Epidermal melanocyte (primary cell): ENCODE measurements at regions not wholly inside any gene's neighbourhood (a gene's known extent, or its start where the extent isn't known, plus 50 kb on each side); places are given as distances from the start of the nearest gene placed in this dataset.
"Not testable (repeated sequence)": the region's sequence is repeated elsewhere in the genome, so short reads cannot be mapped to it uniquely, and the experiment has no call there.

ENCODE experiments used
- DNase-seq: peaks from one replicate; pipeline ENCODE4 v3.0.0; 2011; ENCODE audit warnings: low spot score; ENCODE audit not compliant: insufficient read length

DNA sequence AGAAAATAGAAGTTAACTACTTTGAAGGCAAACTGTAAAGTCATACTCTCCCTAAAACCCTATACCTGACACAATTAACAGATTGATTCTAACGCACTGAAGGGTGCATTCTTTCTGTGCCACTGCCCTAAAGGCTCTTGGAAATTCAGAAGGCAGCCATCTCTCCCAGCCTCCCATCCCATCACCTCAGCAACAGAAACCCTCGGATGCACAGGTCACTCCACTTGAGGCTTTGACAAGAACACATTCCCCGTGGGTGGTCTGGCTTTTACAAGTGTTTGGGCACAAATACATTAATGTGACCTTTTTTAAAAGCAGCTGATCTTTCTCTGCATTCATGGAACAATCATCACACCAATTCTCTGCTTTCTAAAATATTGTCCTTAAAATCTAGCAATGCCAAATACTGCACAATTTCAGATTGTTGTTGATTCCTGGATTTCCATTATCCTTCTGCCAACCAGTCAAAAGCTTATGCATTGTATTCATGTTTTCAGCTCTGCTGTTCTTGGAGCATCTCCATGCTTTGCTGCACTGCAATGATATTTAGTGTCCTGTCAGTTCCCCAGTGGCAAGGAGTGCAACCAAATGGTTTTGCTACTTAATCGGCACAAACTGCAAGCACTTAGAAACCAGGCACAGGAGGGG, 175.6 kb downstream of the TMEM161B start:
- no peak for DNase-seq

- no peak for DNase-seq
Observed at GRCh38 chr5:88092358-88092757, 176.3 kb downstream of the TMEM161B start.

GRCh38 chr5:88090506-88090905, 178.1 kb downstream of the TMEM161B start:
- no peak for DNase-seq

DNA sequence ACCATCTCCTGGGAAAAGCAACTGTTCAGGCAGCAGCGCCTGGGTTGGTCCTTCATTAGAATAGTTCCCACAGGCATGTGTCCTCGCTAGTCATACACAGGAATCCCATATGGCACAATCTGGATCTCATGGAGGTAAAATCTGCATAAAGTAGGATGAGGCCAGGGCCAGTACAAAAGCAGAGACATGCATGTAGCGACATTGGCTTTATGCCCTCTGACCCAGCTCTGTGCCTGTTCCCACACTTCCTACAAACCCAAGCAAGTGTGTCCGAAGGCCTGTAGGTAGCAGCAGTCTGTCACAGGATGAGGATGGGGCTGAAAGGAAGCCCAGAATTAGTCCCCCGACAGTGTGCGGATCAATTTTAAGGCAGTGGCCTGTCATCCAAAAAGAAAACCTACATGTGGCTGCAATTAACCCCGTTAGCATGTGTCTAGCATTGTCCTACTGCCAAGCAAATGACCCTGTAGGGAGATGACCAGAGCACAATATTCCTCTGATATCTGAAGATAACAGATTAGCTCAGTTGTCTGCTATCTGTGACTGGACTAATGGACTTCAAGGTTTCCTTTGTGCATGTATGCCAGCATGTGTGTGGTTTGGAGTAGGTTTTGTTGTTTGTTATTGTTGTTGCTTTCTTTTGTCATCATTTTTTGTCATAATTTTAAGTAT, 178.8 kb downstream of the TMEM161B start:
- DNase-seq: no peak

- no peak for DNase-seq
Observed at GRCh38 chr5:88085462-88085861, 183.2 kb downstream of the TMEM161B start.

- DNase-seq: no peak
Observed at GRCh38 chr5:88081877-88082276, 186.8 kb downstream of the TMEM161B start.

DNA sequence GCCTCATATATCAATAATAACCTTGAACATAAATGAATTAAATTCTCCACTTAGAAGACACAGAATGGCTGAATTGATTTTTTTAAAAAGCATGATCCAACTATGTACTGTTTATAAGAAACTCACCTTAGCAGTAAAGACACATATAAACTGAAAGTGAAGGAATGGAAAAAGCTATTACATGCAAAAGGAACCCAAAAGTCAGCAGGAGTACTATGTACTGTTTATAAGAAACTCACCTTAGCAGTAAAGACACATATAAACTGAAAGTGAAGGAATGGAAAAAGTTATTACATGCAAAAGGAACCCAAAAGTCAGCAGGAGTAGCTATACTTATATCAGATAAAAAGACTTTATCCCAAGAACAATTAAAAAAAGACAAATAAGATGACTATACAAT, 204.8 kb downstream of the TMEM161B start:
- no peak for DNase-seq

DNA sequence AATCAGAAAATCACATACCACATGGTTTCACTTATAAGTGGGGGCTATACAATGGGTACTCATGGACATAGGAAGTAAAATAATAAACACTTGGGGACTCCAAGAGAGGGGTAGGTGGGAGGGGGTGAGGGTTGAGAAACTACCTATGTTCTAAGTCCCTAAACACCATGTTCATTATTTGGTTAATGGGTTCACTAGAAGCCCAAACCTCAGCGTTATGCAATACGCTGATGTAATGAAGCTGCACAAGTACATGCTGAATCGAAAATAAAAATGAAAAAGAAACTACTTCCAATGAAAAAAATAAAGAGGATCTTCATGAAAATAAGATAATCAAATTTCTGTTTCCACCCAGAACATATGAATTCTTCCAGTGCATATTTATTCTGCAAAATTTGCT, 208.5 kb downstream of the TMEM161B start:
- DNase-seq: no peak

DNA sequence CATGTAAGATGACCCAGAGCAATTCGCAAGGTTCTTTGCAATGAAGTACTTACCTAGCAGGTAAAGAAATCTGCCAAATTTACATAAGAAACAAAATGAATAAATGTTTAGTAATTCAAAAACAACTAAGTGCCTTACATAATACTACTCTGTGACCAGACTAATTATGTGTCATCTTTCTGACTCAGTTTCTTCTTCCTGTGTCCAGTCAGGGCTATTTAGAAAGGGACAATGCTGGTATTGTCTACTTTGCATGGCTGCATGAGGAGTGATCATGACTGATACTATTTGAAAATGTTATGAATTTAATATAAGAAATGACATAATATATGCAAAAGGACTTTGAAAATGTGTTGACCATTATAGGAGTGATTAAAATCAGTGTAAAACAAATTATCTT, 210.0 kb downstream of the TMEM161B start:
- no peak for DNase-seq

- not testable (repeated sequence) for DNase-seq
Observed at GRCh38 chr5:88052468-88052867, 216.2 kb downstream of the TMEM161B start.

- DNase-seq: no peak
Observed at GRCh38 chr5:88051148-88051547, 217.5 kb downstream of the TMEM161B start.

GRCh38 chr5:88049737-88050136, 218.9 kb downstream of the TMEM161B start:
- DNase-seq: no peak

DNA sequence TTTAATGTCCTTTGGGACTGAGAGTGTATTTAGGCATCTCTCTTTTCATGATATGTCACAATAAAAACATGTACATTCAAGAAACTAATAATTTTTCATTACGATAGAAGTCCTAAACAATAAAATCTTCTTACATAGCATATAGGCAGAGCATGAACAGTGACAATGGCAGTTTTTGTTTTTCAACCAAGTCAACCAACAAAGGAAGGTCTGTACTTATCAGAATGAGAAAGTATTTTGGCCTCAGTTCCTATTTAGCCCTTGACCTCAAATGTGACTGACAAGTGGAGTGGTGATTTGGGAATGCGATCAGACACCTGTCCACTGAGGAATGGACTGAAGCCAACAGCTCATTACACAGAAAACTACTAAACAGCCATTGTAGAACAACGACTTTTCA, 219.5 kb downstream of the TMEM161B start:
- no peak for DNase-seq

DNA sequence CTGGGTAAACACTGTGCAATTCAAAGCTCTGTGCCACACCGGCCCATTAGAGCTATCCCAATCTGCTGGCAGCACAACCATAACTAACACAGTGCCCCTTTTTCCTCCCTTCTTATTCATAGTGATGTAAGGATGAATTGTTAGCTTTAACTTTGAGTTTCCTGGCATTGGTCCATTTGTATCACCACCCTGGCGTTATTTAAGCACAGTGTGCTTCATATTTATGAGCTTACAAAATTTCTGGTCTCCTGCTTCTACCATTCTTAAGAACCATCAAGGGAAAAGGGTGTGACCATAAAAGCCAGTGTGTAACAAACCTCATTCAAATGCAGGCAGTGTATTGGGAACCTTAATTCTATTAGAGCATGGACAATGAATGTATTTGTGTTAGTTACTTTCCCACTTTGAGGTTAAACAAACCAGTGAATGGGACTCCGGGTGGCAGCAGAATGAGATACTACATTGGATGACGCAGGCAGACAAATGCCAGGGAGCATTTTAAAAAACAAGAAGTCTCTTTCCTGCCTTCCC, 222.6 kb downstream of the TMEM161B start:
- DNase-seq: no peak

- no peak for DNase-seq
Observed at GRCh38 chr5:88045165-88045564, 223.5 kb downstream of the TMEM161B start.

- DNase-seq: no peak
Observed at GRCh38 chr5:88034520-88034919, 234.1 kb downstream of the TMEM161B start.

DNA sequence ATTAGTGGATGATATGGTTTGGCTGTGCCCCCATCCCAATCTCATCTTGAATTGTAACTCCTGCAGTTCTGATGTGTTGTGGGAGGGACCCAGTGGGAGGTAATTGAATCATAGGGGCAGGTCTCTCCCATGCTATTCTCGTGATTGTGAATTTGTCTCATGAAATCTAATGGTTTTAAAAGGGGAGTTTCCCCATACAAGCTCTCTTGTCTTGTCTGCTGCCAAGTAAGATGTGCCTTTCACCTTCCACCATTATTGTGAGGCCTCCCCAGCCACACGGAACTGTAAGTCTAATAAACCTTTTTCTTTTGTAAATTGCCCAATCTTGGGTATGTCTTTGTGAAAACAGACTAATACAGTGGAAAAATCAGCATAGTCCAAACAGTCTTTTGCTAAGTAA, 235.5 kb downstream of the TMEM161B start:
- no peak for DNase-seq

GRCh38 chr5:88029011-88029410, 239.6 kb downstream of the TMEM161B start:
- DNase-seq: no peak

DNA sequence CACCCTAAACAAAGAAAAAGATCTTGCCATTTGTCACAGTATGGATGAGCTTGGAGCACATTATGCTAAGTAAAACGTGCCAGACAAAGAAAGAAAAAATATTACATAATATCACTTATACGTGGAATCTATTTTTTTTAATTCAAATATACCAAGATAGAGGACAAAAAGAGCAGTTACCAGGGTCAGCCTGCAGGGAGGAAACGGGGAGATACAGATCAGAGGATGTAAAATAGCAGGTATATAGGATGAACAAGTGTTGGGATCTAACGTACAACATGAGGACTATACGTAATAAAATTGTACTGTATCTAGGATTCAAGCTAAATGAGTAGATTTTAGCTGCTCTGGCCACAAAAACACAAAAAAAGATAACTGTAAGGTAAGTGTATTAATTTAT, 247.5 kb downstream of the TMEM161B start:
- DNase-seq: no peak

DNA sequence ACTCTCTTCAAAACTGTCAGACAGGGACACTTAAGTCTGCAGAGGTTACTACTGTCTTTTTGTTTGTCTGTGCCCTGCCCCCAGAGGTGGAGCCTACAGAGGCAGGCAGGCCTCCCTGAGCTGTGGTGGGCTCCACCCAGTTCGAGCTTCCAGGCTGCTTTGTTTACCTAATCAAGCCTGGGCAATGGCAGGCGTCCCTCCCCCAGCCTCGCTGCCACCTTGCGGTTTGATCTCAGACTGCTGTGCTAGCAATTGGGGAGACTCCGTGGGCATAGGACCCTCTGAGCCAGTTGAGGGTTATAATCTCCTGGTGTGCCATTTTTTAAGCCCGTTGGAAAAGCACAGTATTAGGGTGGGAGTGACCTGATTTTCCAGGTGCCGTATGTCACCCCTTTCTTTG, 253.7 kb downstream of the TMEM161B start:
- DNase-seq: not testable (repeated sequence)

- no peak for DNase-seq
Observed at GRCh38 chr5:88000877-88001276, 267.8 kb downstream of the TMEM161B start.

- DNase-seq: no peak
Observed at GRCh38 chr5:87997662-87998061, 271.0 kb downstream of the TMEM161B start.

- no peak for DNase-seq
Observed at GRCh38 chr5:87966213-87966612, 302.4 kb downstream of the TMEM161B start.
